ENCODE measurements at regions not wholly inside any gene's neighbourhood (a gene's known extent, or its start where the extent isn't known, plus 50 kb on each side); places are given as distances from the start of the nearest gene placed in this dataset.
"Not testable (repeated sequence)": the region's sequence is repeated elsewhere in the genome, so short reads cannot be mapped to it uniquely, and the experiment has no call there.

- Histone ChIP-seq H3K4me3 (ENCODE audit: low read length) (no peak overlapping the region), H3K9ac (ENCODE audit: low read length) (no peak overlapping the region), H3K27ac (ENCODE audit: low read length) (no peak overlapping the region), H3K79me2 (ENCODE audit: low read length) (no peaks in the 10 kb centered on the region), H4K20me1 (ENCODE audit: insufficient read depth, low read length) (no peaks in the 10 kb centered on the region), H3K4me2 (ENCODE audit: low read length) (no peak overlapping the region), H3K9me3 (ENCODE audit: insufficient read depth, low read length) (no peaks in the 10 kb centered on the region), H3K4me1 (ENCODE audit: low read length) (no peaks in the 10 kb centered on the region), H3K36me3 (replicated peaks; ENCODE audit: low read depth, low read length) (no peaks in the 10 kb centered on the region), H2AFZ (ENCODE audit: low read depth, low read length) (no peak overlapping the region), H3K27me3 (ENCODE audit: low read depth, low read length) (no peaks in the 10 kb centered on the region)
- TF ChIP-seq CTCF (IDR thresholded peaks at IDR 0.05; ENCODE audit: low read depth, low read length) (no peak), EZH2phosphoT487 (IDR thresholded peaks at IDR 0.05; ENCODE audit: low read depth) (no peak)
These were observed 70.4 kb upstream of the SMURF2 start for GRCh38 chr17:64732336-64733006.

- not testable (repeated sequence) for H3K4me1 ChIP-seq (ENCODE audit: low read length); H2AFZ ChIP-seq (ENCODE audit: low read depth, low read length)
These were observed 67.9 kb upstream of the SMURF2 start for GRCh38 chr17:64730023-64730422.

GRCh38 chr17:64729201-64729600 lies 67.1 kb upstream of the SMURF2 start:
- Histone ChIP-seq H4K20me1 (ENCODE audit: insufficient read depth, low read length) (no peaks in the 10 kb centered on the region), H2AFZ (ENCODE audit: low read depth, low read length) (no peak overlapping the region), H3K9ac (ENCODE audit: low read length) (no peak overlapping the region), H3K4me1 (ENCODE audit: low read length) (no peaks in the 10 kb centered on the region), H3K79me2 (ENCODE audit: low read length) (no peaks in the 10 kb centered on the region), H3K4me3 (ENCODE audit: low read length) (no peak overlapping the region), H3K4me2 (ENCODE audit: low read length) (no peak overlapping the region), H3K27ac (ENCODE audit: low read length) (no peak overlapping the region), H3K36me3 (replicated peaks; ENCODE audit: low read depth, low read length) (no peaks in the 10 kb centered on the region), H3K27me3 (ENCODE audit: low read depth, low read length) (no peaks in the 10 kb centered on the region), H3K9me3 (ENCODE audit: insufficient read depth, low read length) (no peaks in the 10 kb centered on the region)
- TF ChIP-seq CTCF (IDR thresholded peaks at IDR 0.05; ENCODE audit: low read depth, low read length) (no peak), EZH2phosphoT487 (IDR thresholded peaks at IDR 0.05; ENCODE audit: low read depth) (no peak)

More at GRCh38 chr17:64730023-64730422, 67.9 kb upstream of the SMURF2 start:
- H3K36me3 ChIP-seq (replicated peaks; ENCODE audit: low read depth, low read length); H3K79me2 ChIP-seq (ENCODE audit: low read length); H3K27me3 ChIP-seq (ENCODE audit: low read depth, low read length); H3K4me3 ChIP-seq (ENCODE audit: low read length); H3K9ac ChIP-seq (ENCODE audit: low read length); H3K9me3 ChIP-seq (ENCODE audit: insufficient read depth, low read length); H3K4me2 ChIP-seq (ENCODE audit: low read length); H3K27ac ChIP-seq (ENCODE audit: low read length); H4K20me1 ChIP-seq (ENCODE audit: insufficient read depth, low read length): not testable (repeated sequence)

- no peaks in the 10 kb centered on the region for H3K9me3 ChIP-seq (ENCODE audit: insufficient read depth, low read length)
- H3K4me2 ChIP-seq (ENCODE audit: low read length) = no peak overlapping the region
- no peaks in the 10 kb centered on the region for H3K79me2 ChIP-seq (ENCODE audit: low read length)
- H3K9ac ChIP-seq (ENCODE audit: low read length) = no peak overlapping the region
- no peaks in the 10 kb centered on the region for H3K36me3 ChIP-seq (replicated peaks; ENCODE audit: low read depth, low read length)
- no peak overlapping the region for H2AFZ ChIP-seq (ENCODE audit: low read depth, low read length)
- H3K4me3 ChIP-seq (ENCODE audit: low read length) = no peak overlapping the region
- no peaks in the 10 kb centered on the region for H3K27me3 ChIP-seq (ENCODE audit: low read depth, low read length)
- H4K20me1 ChIP-seq (ENCODE audit: insufficient read depth, low read length) = no peaks in the 10 kb centered on the region
- no peak overlapping the region for H3K27ac ChIP-seq (ENCODE audit: low read length)
- H3K4me1 ChIP-seq (ENCODE audit: low read length) = no peaks in the 10 kb centered on the region
- TF ChIP-seq EZH2phosphoT487 (IDR thresholded peaks at IDR 0.05; ENCODE audit: low read depth) = no peak
- no peak for TF ChIP-seq CTCF (IDR thresholded peaks at IDR 0.05; ENCODE audit: low read depth, low read length)
These were observed 66.1 kb upstream of the SMURF2 start for GRCh38 chr17:64728041-64728695.

- H3K9me3 ChIP-seq (ENCODE audit: insufficient read depth, low read length); H4K20me1 ChIP-seq (ENCODE audit: insufficient read depth, low read length); H3K4me1 ChIP-seq (ENCODE audit: low read length); H3K4me2 ChIP-seq (ENCODE audit: low read length); H3K9ac ChIP-seq (ENCODE audit: low read length); H3K27me3 ChIP-seq (ENCODE audit: low read depth, low read length); H3K79me2 ChIP-seq (ENCODE audit: low read length); H3K4me3 ChIP-seq (ENCODE audit: low read length); H3K27ac ChIP-seq (ENCODE audit: low read length); H3K36me3 ChIP-seq (replicated peaks; ENCODE audit: low read depth, low read length); H2AFZ ChIP-seq (ENCODE audit: low read depth, low read length): not testable (repeated sequence)
These were observed 63.9 kb upstream of the SMURF2 start for GRCh38 chr17:64726025-64726424.

- H3K27me3 ChIP-seq (ENCODE audit: low read depth, low read length); H2AFZ ChIP-seq (ENCODE audit: low read depth, low read length); H3K4me1 ChIP-seq (ENCODE audit: low read length); H3K4me3 ChIP-seq (ENCODE audit: low read length); H3K36me3 ChIP-seq (replicated peaks; ENCODE audit: low read depth, low read length); H3K9ac ChIP-seq (ENCODE audit: low read length); H3K79me2 ChIP-seq (ENCODE audit: low read length); H3K4me2 ChIP-seq (ENCODE audit: low read length); H3K27ac ChIP-seq (ENCODE audit: low read length); H3K9me3 ChIP-seq (ENCODE audit: insufficient read depth, low read length); H4K20me1 ChIP-seq (ENCODE audit: insufficient read depth, low read length): not testable (repeated sequence)
These were observed 62.1 kb upstream of the SMURF2 start for GRCh38 chr17:64724246-64724645.

Measured in OCI-LY3 (cell line).